ENCODE measurements at regions not wholly inside any gene's neighbourhood (a gene's known extent, or its start where the extent isn't known, plus 50 kb on each side); places are given as distances from the start of the nearest gene placed in this dataset.

DNA sequence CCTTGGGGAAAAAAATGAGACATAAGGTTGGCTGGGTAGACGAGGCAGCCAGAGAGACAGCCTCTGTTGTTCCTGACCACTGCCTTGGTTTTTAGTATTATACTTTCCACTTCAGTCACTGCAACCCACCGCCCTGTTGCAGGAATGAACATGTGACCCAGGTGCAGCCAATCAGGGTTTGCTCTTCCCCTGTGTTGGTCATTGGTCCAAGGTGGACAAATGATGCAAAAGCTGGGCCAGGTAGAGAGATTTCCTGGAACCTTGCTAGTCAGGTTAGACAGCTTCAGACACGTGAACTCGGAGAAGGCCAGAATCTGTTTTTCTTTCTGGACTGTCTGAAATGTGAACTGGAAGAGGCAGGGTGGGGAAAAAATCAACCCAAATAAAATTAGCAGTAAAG lies 452.4 kb upstream of the RBFOX1 start:
- no peak for ATAC-seq (ENCODE audit: low read depth)

DNA sequence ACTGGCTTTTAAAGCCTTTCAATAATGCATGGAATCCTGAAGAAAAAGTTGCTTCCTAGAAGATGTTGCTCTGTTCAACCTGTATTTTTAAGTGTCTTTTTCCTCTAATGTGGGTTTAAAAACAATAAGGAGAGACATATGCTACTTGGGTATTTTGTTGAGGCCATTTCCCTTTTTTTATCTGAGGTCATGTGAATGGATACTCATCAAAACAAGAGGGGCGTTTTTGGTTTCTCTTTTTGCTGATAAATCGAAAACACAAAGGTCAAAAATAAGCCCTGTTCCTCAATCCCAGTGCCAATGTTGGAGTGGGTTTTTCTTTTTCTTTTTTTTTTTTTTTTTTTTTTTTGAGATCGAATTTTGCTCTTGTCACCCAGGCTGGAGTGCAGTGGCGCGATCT lies 468.0 kb upstream of the RBFOX1 start:
- Histone ChIP-seq H3K36me3 (ENCODE audit: low read depth) (no peaks in the 10 kb centered on the region), H3K9me3 (ENCODE audit: severe bottlenecking) (no peaks in the 10 kb centered on the region), H3K27ac (ENCODE audit: poor library complexity, severe bottlenecking) (no peak overlapping the region), H3K27me3 (ENCODE audit: insufficient read depth, poor library complexity, severe bottlenecking) (no peaks in the 10 kb centered on the region), H3K4me1 (ENCODE audit: insufficient read depth, poor library complexity, severe bottlenecking) (no peaks in the 10 kb centered on the region), H3K4me3 (ENCODE audit: severe bottlenecking) (no peak overlapping the region)
- TF ChIP-seq, protein P1, sequence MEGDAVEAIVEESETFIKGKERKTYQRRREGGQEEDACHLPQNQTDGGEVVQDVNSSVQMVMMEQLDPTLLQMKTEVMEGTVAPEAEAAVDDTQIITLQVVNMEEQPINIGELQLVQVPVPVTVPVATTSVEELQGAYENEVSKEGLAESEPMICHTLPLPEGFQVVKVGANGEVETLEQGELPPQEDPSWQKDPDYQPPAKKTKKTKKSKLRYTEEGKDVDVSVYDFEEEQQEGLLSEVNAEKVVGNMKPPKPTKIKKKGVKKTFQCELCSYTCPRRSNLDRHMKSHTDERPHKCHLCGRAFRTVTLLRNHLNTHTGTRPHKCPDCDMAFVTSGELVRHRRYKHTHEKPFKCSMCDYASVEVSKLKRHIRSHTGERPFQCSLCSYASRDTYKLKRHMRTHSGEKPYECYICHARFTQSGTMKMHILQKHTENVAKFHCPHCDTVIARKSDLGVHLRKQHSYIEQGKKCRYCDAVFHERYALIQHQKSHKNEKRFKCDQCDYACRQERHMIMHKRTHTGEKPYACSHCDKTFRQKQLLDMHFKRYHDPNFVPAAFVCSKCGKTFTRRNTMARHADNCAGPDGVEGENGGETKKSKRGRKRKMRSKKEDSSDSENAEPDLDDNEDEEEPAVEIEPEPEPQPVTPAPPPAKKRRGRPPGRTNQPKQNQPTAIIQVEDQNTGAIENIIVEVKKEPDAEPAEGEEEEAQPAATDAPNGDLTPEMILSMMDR (IDR thresholded peaks at IDR 0.05; ENCODE audit: poor library complexity, severe bottlenecking), result no peak
- DNase-seq (ENCODE audit: low spot score), result no peak
- ATAC-seq (ENCODE audit: low read depth), result no peak

More for the DNA sequence above, 452.4 kb upstream of the RBFOX1 start:
- no peak for DNase-seq (ENCODE audit: low spot score)
- H3K4me1 ChIP-seq (ENCODE audit: insufficient read depth, poor library complexity, severe bottlenecking), result no peaks in the 10 kb centered on the region
- no peak overlapping the region for H3K4me3 ChIP-seq (ENCODE audit: severe bottlenecking)
- H3K9me3 ChIP-seq (ENCODE audit: severe bottlenecking), result no peaks in the 10 kb centered on the region
- TF ChIP-seq, protein P1 (IDR thresholded peaks at IDR 0.05; ENCODE audit: poor library complexity, severe bottlenecking), result no peak
- H3K27ac ChIP-seq (ENCODE audit: poor library complexity, severe bottlenecking), result no peak overlapping the region
- no peaks in the 10 kb centered on the region for H3K27me3 ChIP-seq (ENCODE audit: insufficient read depth, poor library complexity, severe bottlenecking)
- H3K36me3 ChIP-seq (ENCODE audit: low read depth), result no peaks in the 10 kb centered on the region

GRCh38 chr16:6864244-6864643 lies 468.4 kb upstream of the RBFOX1 start:
- ATAC-seq (ENCODE audit: low read depth) (no peak), DNase-seq (ENCODE audit: low spot score) (no peak)
- Histone ChIP-seq H3K9me3 (ENCODE audit: severe bottlenecking) (no peaks in the 10 kb centered on the region), H3K27ac (ENCODE audit: poor library complexity, severe bottlenecking) (no peak overlapping the region), H3K36me3 (ENCODE audit: low read depth) (no peaks in the 10 kb centered on the region), H3K4me1 (ENCODE audit: insufficient read depth, poor library complexity, severe bottlenecking) (no peaks in the 10 kb centered on the region), H3K4me3 (ENCODE audit: severe bottlenecking) (no peak overlapping the region), H3K27me3 (ENCODE audit: insufficient read depth, poor library complexity, severe bottlenecking) (no peaks in the 10 kb centered on the region)
- TF ChIP-seq, protein P1 (IDR thresholded peaks at IDR 0.05; ENCODE audit: poor library complexity, severe bottlenecking), result no peak

DNA sequence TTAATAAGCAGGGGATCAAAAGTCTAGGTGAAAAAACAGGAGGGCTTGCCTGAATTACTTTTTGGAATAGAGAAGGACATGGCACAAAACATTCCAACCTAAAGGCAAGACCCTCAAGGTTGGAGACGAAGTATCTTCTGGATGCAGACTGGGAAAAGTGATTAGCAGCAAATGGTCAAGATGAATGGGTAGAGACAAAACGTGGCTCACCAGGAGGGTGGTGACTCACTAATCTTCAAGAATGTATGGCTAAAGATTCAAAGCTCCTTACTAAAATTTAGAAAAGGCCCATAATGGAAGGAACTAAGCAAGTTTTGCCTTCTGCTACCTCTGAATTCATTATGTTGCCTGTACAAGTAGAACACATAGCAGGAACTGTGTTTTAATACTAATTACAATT lies 469.5 kb upstream of the RBFOX1 start:
- DNase-seq (ENCODE audit: low spot score) (no peak), ATAC-seq (ENCODE audit: low read depth) (no peak)
- Histone ChIP-seq H3K36me3 (ENCODE audit: low read depth) (no peaks in the 10 kb centered on the region), H3K9me3 (ENCODE audit: severe bottlenecking) (no peaks in the 10 kb centered on the region), H3K27me3 (ENCODE audit: insufficient read depth, poor library complexity, severe bottlenecking) (no peaks in the 10 kb centered on the region), H3K27ac (ENCODE audit: poor library complexity, severe bottlenecking) (no peak overlapping the region), H3K4me3 (ENCODE audit: severe bottlenecking) (no peak overlapping the region), H3K4me1 (ENCODE audit: insufficient read depth, poor library complexity, severe bottlenecking) (no peaks in the 10 kb centered on the region)
- TF ChIP-seq, protein P1 (IDR thresholded peaks at IDR 0.05; ENCODE audit: poor library complexity, severe bottlenecking), result no peak

- Histone ChIP-seq H3K4me3 (ENCODE audit: severe bottlenecking) (no peak overlapping the region), H3K36me3 (ENCODE audit: low read depth) (no peaks in the 10 kb centered on the region), H3K4me1 (ENCODE audit: insufficient read depth, poor library complexity, severe bottlenecking) (no peaks in the 10 kb centered on the region), H3K9me3 (ENCODE audit: severe bottlenecking) (no peaks in the 10 kb centered on the region), H3K27me3 (ENCODE audit: insufficient read depth, poor library complexity, severe bottlenecking) (no peaks in the 10 kb centered on the region), H3K27ac (ENCODE audit: poor library complexity, severe bottlenecking) (no peak overlapping the region)
- TF ChIP-seq, protein P1 (IDR thresholded peaks at IDR 0.05; ENCODE audit: poor library complexity, severe bottlenecking), result no peak
- no peak for DNase-seq (ENCODE audit: low spot score)
- ATAC-seq (ENCODE audit: low read depth), result no peak
Measured at GRCh38 chr16:6861815-6862477, 470.7 kb upstream of the RBFOX1 start.
